RWPE2 (cell line): ENCODE measurements at regions not wholly inside any gene's neighbourhood (a gene's known extent, or its start where the extent isn't known, plus 50 kb on each side); places are given as distances from the start of the nearest gene placed in this dataset.

Experiments used
- ATAC-seq: fragments of 200-7000 bp; cut with Tn5 transposase; 3 replicates; pipeline ENCODE4 v1.9.1; 2021; ENCODE audit warnings: low read depth
- DNase-seq: peaks from one replicate; pipeline ENCODE4 v3.0.0-alpha.2; 2020; ENCODE audit warnings: low spot score
- H3K27ac ChIP-seq: fragments of 450-650 bp; 2 replicates; pipeline ENCODE4 v1.5.1; 2017; ENCODE audit warnings: mild to moderate bottlenecking; ENCODE audit not compliant: poor library complexity, severe bottlenecking
- H3K27me3 ChIP-seq: fragments of 250-450 bp; sonication (Bioruptor Pico); 2 replicates; pipeline ENCODE4 v1.5.1; 2021; ENCODE audit warnings: mild to moderate bottlenecking, moderate library complexity; ENCODE audit not compliant: insufficient read depth, poor library complexity, severe bottlenecking
- H3K36me3 ChIP-seq: fragments of 250-450 bp; sonication (Bioruptor Pico); 2 replicates; pipeline ENCODE4 v1.5.1; 2020; ENCODE audit warnings: low read depth, mild to moderate bottlenecking, moderate library complexity
- H3K4me1 ChIP-seq: fragments of 250-450 bp; sonication (Bioruptor Pico); 2 replicates; pipeline ENCODE4 v1.5.1; 2021; ENCODE audit warnings: mild to moderate bottlenecking, moderate library complexity; ENCODE audit not compliant: insufficient read depth, poor library complexity, severe bottlenecking
- H3K4me3 ChIP-seq: fragments of 250-450 bp; sonication (Bioruptor Pico); 2 replicates; pipeline ENCODE4 v1.5.1; 2021; ENCODE audit warnings: mild to moderate bottlenecking, moderate library complexity; ENCODE audit not compliant: severe bottlenecking
- H3K9me3 ChIP-seq: fragments of 250-450 bp; sonication (Bioruptor Pico); 2 replicates; pipeline ENCODE4 v1.5.1; 2021; ENCODE audit warnings: mild to moderate bottlenecking, moderate library complexity; ENCODE audit not compliant: severe bottlenecking
- CTCF ChIP-seq: fragments of 450-650 bp; IDR thresholded peaks from one replicate; pipeline ENCODE4 v1.5.1; 2017; ENCODE audit warnings: mild to moderate bottlenecking, moderate library complexity; ENCODE audit not compliant: poor library complexity, severe bottlenecking

- Histone ChIP-seq H3K27ac (no peak overlapping the region), H3K36me3 (no peaks in the 10 kb centered on the region), H3K27me3 (no peaks in the 10 kb centered on the region), H3K4me1 (no peaks in the 10 kb centered on the region), H3K4me3 (no peak overlapping the region), H3K9me3 (no peaks in the 10 kb centered on the region)
- TF ChIP-seq CTCF: no peak
- no peak for DNase-seq
- ATAC-seq: no peak
These were observed 105.4 kb downstream of the DMRT2 start for GRCh38 chr9:1155602-1156001.

- ATAC-seq (no peak), DNase-seq (no peak)
- Histone ChIP-seq H3K27me3 (no peaks in the 10 kb centered on the region), H3K9me3 (no peaks in the 10 kb centered on the region), H3K4me3 (no peak overlapping the region), H3K4me1 (no peaks in the 10 kb centered on the region), H3K36me3 (no peaks in the 10 kb centered on the region), H3K27ac (no peak overlapping the region)
- TF ChIP-seq CTCF: no peak
These were observed 106.8 kb downstream of the DMRT2 start for GRCh38 chr9:1156794-1157550.

GRCh38 chr9:1157836-1158235, 107.7 kb downstream of the DMRT2 start:
- H3K27me3 ChIP-seq: no peaks in the 10 kb centered on the region
- no peaks in the 10 kb centered on the region for H3K9me3 ChIP-seq
- ATAC-seq: no peak
- no peaks in the 10 kb centered on the region for H3K4me1 ChIP-seq
- no peak overlapping the region for H3K4me3 ChIP-seq
- H3K36me3 ChIP-seq: no peaks in the 10 kb centered on the region
- TF ChIP-seq CTCF: no peak
- DNase-seq: no peak
- H3K27ac ChIP-seq: no peak overlapping the region

- Histone ChIP-seq H3K9me3 (no peaks in the 10 kb centered on the region), H3K36me3 (no peaks in the 10 kb centered on the region), H3K27ac (no peak overlapping the region), H3K4me3 (no peak overlapping the region), H3K4me1 (no peaks in the 10 kb centered on the region), H3K27me3 (no peaks in the 10 kb centered on the region)
- no peak for TF ChIP-seq CTCF
- ATAC-seq: no peak
- no peak for DNase-seq
These were observed 120.8 kb downstream of the DMRT2 start for GRCh38 chr9:1170918-1171317.

GRCh38 chr9:1171546-1171945, 121.4 kb downstream of the DMRT2 start:
- Histone ChIP-seq H3K9me3 (no peaks in the 10 kb centered on the region), H3K27ac (no peak overlapping the region), H3K4me3 (no peak overlapping the region), H3K36me3 (no peaks in the 10 kb centered on the region), H3K4me1 (no peaks in the 10 kb centered on the region), H3K27me3 (no peaks in the 10 kb centered on the region)
- DNase-seq (no peak), ATAC-seq (no peak)
- no peak for TF ChIP-seq CTCF
